SK-N-SH treated with all-trans-retinoic acid at 6 μM for 48 hours (cell line): ENCODE measurements at regions not wholly inside any gene's neighbourhood (a gene's known extent, or its start where the extent isn't known, plus 50 kb on each side); places are given as distances from the start of the nearest gene placed in this dataset.

Source experiments
- CREB5 ChIP-seq: fragments of 250-450 bp; sonication (Bioruptor Pico); IDR thresholded peaks from 2 replicates; pipeline ENCODE4 v1.5.1; 2020; ENCODE audit warnings: low read depth, mild to moderate bottlenecking, moderate library complexity
- OSR1 ChIP-seq: fragments of 250-450 bp; sonication (Bioruptor Pico); IDR thresholded peaks from 2 replicates; pipeline ENCODE4 v1.8.0; 2022; ENCODE audit warnings: moderate library complexity, mild to moderate bottlenecking, inconsistent platforms
- SNAI2 ChIP-seq: fragments of 250-450 bp; sonication (Bioruptor Pico); IDR thresholded peaks from 2 replicates; pipeline ENCODE4 v1.5.0; 2020; ENCODE audit warnings: mild to moderate bottlenecking, moderate library complexity
- TOX ChIP-seq: fragments of 250-450 bp; sonication (Bioruptor Pico); IDR thresholded peaks from 2 replicates; pipeline ENCODE4 v1.8.0; 2021; ENCODE audit warnings: mild to moderate bottlenecking, moderate library complexity, borderline replicate concordance
- ZFP3 ChIP-seq: fragments of 250-450 bp; sonication (Bioruptor Pico); IDR thresholded peaks from 2 replicates; pipeline ENCODE4 v1.5.0; 2020; ENCODE audit warnings: mild to moderate bottlenecking, moderate library complexity
- ZFP30 ChIP-seq: fragments of 450-650 bp; formaldehyde crosslinking; IDR thresholded peaks from 2 replicates; pipeline ENCODE4 v1.5.0; 2022; ENCODE audit warnings: mild to moderate bottlenecking, moderate library complexity

- TF ChIP-seq ZFP3 (CRISPR knock-in tag) (no peak), TOX (no peak), SNAI2 (no peak), OSR1 (no peak), ZFP30 (CRISPR knock-in tag) (no peak), CREB5 (CRISPR knock-in tag) (no peak)
These were observed 489.6 kb upstream of the KLF12 start for GRCh38 chr13:74623761-74624160.
